HG03571 (cell line): ENCODE measurements at regions not wholly inside any gene's neighbourhood (a gene's known extent, or its start where the extent isn't known, plus 50 kb on each side); places are given as distances from the start of the nearest gene placed in this dataset.
"Not testable (repeated sequence)": the region's sequence is repeated elsewhere in the genome, so short reads cannot be mapped to it uniquely, and the experiment has no call there.

Experiments used
- ATAC-seq: cut with Tn5 transposase; IDR thresholded peaks from one replicate; pipeline ENCODE4 v1.9.1; 2021; ENCODE audit not compliant: unreplicated experiment

DNA sequence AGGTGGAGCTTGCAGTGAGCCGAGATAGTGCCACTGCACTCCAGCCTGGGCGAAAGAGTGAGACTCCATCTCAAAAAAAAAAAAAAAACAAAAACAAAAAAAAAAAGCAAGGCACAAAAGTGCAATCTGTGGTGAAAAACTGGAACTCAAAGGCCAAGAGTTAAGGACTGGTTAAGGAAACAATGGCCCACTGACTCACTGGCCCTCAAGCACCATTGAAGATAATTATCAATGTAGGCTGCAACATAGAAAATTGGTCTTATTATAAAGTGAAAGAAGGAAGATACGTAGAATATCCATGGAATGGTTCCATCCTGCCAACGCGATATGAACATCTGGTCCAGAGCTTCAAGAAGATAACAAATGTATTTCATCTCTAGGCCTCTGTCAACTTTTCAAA is 444.2 kb downstream of the SOX9 start:
- ATAC-seq = no peak

DNA sequence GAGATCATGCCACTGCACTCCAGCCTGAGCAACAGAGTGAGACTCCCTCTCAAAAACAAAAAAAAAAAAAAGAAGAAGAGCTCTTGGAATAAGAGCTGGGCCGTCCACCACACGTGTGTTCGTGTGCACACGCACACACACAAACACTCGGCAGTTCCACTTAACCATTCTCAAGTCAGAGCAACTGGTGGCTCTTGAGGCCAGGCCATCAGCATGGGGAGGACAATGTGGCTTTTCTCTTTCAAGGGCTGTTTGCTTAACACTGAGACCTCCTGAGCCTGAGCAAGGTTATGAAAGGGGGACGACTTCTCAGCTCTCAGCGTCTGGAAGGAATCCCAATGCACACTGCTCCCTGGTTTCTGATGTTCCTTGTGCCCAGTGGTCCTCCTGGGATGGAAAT is 444.9 kb downstream of the SOX9 start:
- ATAC-seq = no peak

DNA sequence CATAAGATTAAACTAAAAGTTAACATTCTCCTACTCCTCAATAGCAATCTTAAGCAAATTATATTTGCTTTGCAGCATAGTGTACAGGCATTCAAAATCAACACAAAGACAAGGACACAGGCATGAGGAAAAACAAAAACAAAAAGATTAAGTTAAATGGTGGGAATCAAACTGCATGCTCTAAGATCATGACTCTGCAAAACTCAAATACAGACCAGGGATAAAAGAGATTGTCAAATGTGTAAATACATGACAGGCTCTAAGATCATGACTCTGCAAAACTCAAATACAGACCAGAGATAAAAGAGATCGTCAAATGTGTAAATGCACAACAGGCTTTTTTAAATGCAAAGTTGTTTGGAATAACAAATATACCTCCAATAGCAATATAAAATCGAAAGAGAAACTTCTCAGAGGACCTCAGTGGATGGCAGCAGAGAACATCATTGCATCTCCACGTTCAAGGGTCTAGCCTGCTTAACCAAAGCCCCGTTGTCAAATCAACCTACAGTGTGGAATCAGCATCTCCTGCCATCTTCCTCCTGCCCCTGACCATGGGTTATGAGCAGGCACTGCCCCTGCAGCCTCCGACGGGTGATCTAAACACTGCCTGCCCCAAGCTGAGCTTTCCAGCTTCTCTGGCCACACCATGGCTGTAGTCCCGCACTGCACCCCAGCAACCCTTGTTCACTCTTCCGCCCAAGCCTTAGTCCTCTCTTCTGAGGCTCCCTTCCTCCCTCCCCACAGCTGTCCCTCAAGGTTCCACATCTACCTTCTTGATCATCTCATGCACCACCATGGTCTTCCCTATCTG is 446.1 kb downstream of the SOX9 start:
- ATAC-seq = no peak

DNA sequence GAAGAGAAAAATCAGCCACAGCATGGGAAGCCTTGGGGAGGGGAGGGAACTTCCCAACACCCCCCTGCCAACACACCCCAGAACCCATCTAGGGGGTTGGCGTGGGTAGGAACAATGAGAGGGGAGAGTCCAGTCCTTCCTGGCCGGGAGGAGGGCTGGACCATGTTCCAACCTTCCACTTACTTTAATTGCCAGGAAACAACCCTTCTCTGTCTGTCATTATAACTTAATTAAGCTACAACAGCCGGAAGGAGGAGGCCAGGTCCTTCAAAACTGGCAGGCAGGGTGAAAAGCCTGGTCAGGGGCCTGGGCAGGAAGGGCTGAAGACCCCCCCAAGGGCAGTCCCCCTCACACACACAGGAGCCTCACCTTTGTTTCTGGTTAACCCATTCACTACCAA is 447.0 kb downstream of the SOX9 start:
- no peak for ATAC-seq

DNA sequence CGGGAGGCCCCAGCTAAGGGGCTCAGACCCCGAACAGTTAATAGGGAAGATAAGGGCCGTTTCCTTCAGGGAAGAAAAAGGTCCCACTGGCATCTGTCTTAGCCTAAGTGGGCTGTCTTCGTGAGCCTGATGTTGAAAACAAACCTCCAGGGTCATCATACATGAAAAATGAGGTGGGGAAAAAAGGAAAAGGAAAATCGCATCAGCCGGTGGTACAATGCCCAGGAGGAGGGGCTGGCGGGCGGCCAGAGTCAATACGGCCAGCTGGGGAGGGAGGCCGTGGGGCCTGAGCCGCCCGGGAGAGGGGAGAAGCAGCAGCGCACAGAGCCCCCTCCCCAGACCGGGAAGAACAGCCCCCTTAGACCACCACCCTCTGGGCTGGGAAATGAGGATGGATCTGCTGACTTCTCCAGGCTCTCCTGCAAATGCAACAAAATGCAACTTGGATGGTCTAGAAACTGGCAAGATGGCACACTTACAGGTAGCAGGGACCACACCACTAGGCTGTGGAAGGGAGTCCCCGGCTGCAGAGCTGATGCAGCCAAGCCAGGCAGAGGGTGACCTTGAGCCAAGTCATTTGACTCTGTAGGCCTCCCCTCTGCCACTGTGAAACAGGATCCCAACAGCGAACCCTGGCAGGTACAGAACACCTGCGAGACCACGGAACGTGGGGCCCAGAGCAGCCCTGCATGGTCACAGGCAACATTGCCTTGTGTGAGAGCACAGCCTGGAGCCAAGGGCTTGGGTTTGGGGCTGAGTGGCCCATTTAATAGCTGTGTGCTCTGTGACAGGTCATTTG is 448.5 kb downstream of the SOX9 start:
- ATAC-seq = no peak

DNA sequence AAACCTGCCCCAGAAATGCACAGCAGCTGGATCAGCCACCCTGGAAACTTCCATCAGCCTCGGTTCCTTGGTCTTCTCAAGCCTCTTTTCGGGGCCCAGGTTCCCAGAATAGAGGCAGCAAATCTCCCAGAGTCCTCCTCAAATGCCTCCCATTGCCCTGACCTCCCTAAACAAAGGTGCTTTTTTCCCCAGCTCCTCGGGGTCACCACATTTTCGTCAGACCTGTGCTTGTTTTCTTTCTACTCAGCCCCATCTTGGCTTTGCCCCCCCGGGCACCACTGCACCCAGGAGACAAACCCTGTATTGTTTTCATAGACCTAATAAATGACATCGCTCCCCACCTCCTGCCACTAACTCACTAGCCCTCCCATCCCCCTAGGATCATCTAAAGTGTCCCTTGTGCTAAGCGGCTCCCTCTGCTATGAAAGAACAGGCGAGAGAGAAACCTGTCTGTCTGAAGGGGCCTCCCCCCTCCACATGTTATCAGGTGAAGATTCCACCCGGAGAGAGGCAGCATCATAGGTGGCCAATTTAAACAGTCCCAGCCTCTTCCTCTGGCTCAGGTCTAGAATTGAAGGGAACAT is 451.1 kb downstream of the SOX9 start:
- ATAC-seq = no peak

DNA sequence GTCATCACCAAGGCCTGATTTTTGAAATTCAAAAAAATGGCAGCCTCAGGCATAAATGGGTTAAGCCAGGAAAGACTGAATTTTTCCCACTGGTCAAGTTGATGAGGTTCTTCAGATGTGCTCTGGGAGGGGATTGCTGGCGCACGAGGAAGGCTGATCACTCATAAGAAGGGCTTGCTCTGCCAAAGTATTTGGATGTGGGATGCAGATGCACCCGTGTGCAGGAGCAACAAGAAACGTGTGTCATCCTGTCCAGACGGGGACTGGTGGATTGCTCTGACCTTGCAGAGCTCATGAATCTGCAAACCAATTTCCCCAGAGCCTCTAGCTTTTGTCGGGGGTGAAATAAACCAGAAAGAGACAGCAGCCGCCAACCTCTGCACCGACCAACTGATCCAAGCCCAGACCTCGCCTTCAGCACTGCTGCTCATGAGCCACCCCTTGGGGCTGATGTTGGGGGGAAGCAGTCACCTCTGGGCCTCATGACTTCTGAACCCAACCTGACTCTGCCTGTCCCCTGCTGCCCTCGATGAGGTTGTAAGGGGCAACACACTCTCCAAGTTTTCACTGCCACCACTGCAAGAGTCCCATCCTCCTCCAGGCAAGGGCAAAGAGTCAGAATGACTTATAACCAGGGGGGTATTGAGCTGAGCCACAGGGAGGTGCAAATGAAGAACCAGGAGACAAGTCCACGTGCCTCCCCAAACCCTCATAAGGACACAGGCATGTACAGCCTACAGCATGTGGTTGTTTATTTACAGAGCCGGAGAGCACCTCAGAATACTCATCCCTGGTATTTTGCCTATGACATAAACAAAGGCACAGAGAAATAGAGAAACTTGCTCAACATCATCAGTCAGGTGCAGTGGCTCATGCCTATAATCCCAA is 452.0 kb downstream of the SOX9 start:
- no peak for ATAC-seq

DNA sequence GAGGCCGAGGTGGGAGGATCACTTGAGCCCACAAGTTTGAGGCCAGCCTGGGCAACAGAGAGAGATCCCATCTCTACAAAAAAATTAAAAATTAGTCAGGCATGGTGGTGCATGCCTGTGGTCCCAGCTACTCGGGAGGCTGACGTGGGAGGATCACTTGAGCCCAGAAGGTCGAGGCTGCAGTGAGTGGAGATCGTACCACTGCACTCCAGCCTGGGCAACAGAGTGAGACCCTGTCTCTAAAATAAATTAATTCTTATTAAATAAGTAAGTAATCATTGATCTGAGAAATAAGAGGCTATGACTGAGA is 452.6 kb downstream of the SOX9 start:
- ATAC-seq = not testable (repeated sequence)

DNA sequence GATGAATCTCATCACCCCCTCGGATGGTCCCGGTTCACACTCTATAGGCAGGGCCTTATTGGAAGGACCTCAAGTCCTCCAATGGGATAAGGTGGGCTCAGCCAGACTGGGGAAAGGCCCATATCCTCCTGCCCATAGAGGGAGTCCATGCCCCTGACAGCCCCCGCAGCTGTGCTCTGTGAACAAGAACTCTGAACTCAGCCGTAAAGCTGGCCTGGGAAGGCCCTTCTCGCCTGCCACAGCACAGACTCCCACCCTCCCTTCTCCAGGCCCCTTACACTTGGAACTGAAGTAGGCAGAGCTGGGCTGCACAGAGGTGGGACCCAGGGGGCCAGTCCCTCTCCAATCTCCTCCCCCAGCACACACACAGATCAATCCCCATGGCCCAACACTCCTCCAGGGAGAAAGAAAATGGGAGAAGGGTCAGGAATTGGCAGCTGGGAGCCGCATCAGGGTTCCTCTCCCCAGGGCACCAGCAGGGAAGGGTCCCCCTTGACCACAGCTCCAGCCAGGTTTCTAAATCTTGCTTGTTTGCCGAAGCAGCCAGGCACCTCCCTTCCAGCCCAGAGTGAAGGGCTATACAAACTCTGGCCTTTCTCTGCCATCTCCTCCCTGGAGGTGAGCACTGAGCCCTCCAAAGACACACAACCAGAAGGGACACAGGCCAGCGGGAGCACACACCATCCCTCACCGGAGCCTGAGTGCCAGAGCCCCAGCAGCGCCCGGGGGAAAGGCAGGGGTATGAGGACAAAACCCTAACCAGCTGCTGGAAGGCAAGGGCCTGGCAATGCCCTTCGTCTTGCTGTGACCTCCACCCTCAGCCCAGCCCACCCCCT is 454.1 kb downstream of the SOX9 start:
- ATAC-seq = no peak

DNA sequence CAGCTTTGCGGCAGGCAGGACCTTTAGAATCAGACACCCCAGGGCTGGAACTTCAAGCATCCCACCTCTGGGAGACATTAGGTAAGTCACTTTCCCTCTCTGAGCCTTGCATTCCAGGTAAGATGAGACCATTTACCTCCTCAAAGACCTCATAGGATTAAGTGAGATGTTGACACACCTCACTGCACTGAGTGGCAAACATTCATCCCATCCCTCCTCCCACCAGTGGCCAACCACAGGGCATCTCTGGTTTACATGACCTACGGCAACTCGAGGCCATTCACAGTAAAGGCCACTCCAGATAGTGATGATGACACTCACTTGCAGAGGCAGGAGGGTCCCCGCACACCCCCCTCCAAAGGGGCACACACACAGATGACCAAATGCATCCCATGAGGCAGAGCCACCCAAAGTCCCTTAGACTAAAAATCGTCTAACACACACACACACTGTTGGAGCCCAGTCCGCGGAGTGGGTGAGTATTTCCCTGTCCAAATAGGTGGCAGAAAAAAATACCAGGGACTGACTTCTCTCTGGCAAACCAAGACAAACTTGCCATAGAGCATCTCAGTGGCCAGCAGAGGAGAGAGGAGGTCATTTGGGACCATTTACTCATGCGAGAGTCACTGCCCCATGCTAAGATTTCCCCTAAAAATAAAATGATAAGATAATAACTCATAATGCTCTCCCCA is 454.9 kb downstream of the SOX9 start:
- no peak for ATAC-seq

DNA sequence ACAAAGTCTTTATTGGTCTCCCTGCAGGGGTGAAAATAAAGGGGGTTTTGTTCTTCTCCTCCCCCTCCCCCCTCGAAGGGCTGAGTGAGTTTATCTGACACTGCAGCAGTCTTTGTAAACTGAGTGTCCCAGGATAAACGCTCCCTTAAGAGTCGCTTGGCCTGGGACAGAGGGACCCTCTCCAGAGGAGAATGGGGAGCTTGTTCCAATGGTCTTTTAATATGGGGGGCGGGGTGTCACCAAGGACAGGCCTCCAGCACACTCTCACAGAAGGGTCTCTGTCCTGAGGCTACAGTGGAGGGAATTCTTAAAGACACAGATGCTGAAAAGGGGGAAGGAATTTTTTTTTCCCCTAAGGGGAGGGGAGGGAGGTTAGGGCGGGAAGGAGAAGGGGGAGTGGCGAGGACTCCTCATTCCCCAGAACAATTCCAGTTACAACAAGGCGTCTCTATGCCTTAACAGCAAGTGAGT is 455.5 kb downstream of the SOX9 start:
- no peak for ATAC-seq

DNA sequence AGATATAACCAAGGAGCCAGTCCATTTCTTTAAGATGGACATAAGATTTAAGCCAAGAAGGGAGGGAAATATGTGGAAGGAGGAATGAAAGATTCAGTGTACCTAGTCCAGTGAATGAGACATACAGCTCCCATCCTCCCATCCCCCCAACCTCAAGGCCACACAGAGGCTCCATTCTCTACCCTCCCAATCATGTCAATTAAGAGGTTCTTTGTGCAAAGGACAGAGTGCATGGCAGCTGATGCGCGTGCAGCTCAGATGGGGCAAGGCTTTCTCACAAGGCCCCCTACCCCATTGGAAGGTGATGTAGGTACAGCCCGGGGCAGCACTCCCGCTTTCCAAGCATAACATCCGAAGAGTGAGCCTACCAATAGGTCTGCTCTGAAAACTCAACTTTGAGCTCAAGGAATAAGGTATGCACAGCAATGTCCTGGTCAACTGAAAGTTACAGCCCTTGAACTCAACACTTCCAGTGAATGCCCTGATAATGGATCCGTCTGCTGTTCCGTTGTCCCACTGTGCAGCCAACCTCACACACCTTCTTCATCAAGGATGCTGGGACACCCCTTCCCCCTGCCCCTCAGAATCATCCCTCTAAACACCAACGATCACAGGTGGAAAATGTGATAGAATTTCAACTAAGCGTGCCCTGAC is 458.1 kb downstream of the SOX9 start:
- ATAC-seq = no peak

DNA sequence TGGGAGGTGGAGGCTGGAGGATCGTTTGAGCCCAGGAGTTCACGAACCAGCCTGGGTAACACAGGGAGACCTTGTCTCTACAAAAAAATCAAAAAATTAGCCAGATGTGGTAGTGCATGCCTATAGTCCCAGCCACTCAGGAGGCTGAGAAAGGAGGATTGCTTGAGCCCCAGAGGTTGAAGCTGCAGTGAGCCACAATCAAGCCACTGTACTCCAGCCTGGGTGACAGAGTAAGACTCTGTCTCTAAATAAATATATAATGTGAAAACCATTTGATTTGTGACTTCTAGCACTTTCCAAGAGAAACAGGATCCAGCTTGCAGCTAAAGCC is 459.1 kb downstream of the SOX9 start:
- no peak for ATAC-seq

DNA sequence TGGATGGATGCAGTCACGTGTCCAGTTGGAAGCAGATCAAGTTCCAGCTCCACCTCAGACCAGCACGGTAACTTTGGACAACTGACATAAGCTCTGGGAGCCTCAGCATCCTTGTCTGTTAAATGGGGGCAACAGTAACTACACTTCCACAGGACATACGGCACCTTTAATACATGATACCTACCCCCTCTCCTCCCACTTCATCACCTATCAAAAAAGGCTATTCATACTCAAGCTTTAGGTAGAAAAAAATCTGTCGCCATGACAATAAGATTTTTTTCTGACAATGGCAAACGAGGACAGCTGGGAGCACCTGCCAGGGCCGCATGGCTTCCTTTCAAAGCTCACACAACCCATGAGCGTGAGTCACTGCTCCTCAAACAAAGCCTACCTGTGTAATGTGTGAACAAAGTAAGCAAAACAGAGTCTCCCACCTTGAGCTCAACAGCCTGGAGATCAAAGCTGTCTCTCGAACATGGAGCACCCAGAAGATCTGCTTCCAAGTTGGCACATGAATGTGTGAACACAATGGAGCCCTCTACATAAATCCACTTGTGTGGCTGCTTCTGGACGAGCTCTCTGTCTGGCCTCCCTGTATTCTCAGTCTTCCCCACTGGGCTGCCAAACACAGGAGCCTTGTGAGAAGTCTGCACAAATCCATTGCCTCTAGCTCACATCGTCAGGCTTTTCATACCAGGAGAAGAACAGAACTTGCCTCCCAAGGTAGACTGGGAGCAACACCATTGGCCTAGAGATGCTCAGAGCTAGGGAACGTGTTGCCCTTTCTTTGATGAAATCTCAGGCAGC is 459.7 kb downstream of the SOX9 start:
- no peak for ATAC-seq

DNA sequence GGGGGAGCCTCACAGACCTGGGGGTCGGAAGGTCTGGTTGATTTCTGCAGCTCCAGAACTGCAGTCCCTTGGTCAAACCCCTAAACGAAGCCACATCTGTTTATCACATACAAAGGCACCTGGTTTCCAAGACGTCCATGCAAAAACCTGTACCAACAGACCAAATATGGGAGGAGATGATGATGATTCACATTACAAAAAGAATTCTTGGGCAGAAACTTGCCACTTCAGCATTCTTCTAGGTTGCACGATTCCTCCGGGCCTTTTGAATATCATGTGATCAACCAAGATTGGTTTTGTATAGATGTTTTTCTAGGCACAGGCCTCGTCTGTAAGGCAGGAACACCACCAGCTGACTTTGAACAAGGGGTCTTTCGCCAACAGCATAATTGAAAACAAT is 466.3 kb downstream of the SOX9 start:
- no peak for ATAC-seq

DNA sequence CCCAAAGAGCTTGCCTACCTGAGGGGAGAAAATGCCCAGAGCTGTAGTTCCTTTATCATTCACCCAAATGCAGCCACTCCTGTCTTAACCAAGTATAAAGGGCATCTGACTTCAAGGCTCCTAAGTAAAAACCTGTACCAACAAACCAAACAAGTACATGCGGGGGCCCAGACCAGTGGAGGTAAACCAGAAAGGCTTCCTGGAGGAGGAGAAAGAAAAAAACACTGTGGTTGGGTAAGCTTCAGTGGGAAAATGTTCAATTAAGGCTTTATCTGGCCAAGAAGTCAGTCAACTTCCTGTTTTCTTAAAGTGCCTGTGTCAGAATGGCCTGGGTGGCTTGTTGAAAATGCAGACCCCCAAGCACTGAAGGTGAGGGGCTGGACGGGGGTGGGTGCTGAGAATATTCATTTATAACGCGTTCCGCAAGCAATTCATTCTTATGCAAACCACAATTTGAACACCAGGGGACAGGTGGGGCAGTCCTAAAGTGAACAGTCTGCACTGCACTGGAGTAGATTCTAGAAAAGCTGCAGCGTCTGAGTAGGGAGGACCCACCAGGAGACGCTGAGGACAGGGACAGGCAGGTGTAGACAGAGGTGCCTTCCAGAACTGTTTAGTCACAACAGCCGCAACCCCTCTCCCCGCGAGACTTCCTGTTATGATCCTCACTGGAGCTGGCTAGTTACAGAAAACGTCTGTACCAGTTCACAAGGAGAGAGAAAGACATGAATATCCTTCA is 467.1 kb downstream of the SOX9 start:
- no peak for ATAC-seq

DNA sequence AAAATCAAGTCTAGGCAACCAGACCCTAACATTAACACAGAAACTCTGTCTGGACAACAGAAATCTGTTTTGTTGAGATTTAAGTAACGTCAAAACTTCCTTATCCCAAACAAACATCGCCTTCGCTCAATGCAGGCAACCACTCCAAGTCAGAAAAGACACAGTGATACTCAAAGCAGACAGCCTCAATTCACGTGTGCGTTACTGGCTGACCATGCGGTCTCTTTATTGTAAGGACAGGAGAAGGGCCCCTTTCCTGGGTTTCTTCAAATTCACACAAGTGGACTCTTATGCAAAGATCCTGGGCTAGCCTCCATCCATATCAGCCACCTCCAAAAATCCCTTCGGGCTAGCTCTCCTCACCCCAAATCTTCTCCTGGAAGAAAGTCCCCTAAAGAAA is 467.7 kb downstream of the SOX9 start:
- no peak for ATAC-seq

DNA sequence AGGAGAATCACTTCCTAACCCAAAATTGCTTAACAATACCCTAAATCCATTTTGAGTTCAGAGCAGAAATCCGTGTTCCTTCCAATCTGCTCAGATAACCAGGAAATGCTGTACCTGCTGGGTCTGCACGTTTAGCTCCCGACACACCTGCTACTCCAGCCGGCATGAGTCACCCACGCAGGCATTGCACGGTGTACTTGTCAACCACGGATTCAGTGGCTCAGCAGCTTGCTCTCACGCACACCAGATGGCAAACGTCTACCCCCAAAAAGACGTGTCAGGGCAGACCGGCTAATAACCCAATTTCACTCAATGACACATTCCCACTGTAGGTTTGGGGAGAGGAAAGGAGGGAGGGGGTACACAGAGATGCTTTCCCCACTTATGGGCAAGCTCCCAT is 468.1 kb downstream of the SOX9 start:
- no peak for ATAC-seq
